B cell (primary cell): ENCODE measurements at regions not wholly inside any gene's neighbourhood (a gene's known extent, or its start where the extent isn't known, plus 50 kb on each side); places are given as distances from the start of the nearest gene placed in this dataset.

ENCODE experiments used
- CTCF ChIP-seq: fragments of 200-600 bp; IDR thresholded peaks from one replicate; pipeline ENCODE4 v1.8.0; 2022; ENCODE audit warnings: antibody characterized with exemption, mild to moderate bottlenecking
- EZH2 ChIP-seq: IDR thresholded peaks from 2 replicates; pipeline ENCODE4 v1.6.1; 2012; ENCODE audit warnings: borderline replicate concordance, low read depth, mild to moderate bottlenecking, moderate library complexity, low read length; ENCODE audit not compliant: insufficient read depth, poor library complexity, severe bottlenecking

- TF ChIP-seq CTCF (no peak), EZH2 (no peak)
Observed at GRCh38 chr2:8514796-8515758, 166.8 kb upstream of the ID2 start.
